Gastrocnemius medialis (tissue), 4 donors: ENCODE measurements at regions not wholly inside any gene's neighbourhood (a gene's known extent, or its start where the extent isn't known, plus 50 kb on each side); places are given as distances from the start of the nearest gene placed in this dataset.
"Not testable (repeated sequence)": the region's sequence is repeated elsewhere in the genome, so short reads cannot be mapped to it uniquely, and the experiment has no call there.

ENCODE experiments used
- ATAC-seq, 2 donors: fragments of 150-250 bp; one replicate each; pipeline ENCODE4 v1.9.1; 2016
- DNase-seq, 2 donors: peaks; one replicate each; pipeline ENCODE4 v3.0.0-alpha.2; 2019
- H3K27ac ChIP-seq, 4 donors: fragments of 200-600 bp; sonication (generic); 1 replicate in 1 of 4; 2 replicates in 3 of 4; pipeline ENCODE4 v1.5.1; 2016 to 2018; ENCODE audit warnings: mild to moderate bottlenecking in 2 of 4, moderate library complexity in 1 of 4
- H3K27me3 ChIP-seq, 3 donors: fragments of 200-600 bp; sonication (generic) in 2 of 3; 1 replicate in 1 of 3; 2 replicates in 2 of 3; pipeline versions ENCODE4 v1.5.1 to v1.6.0; 2016 to 2019; ENCODE audit warnings: mild to moderate bottlenecking in 1 of 3, moderate library complexity in 1 of 3
- H3K36me3 ChIP-seq, 2 donors: fragments of 200-600 bp; sonication (generic) in 1 of 2; one replicate each; pipeline ENCODE4 v1.5.1; 2017 to 2018
- H3K4me1 ChIP-seq, 2 donors: fragments of 200-600 bp; sonication (generic) in 1 of 2; one replicate each; pipeline ENCODE4 v1.5.1; 2016 to 2017; ENCODE audit warnings: mild to moderate bottlenecking in 2 of 2
- H3K4me3 ChIP-seq, 4 donors: fragments of 200-600 bp; sonication (generic) in 3 of 4; 1 replicate in 1 of 4; 2 replicates in 3 of 4; pipeline ENCODE4 v1.5.1; 2016 to 2019; ENCODE audit warnings: mild to moderate bottlenecking in 2 of 4
- H3K9me3 ChIP-seq, 3 donors: fragments of 200-600 bp; sonication (generic) in 2 of 3; 1 replicate in 1 of 3; 2 replicates in 2 of 3; pipeline ENCODE4 v1.5.1; 2016 to 2019
- CTCF ChIP-seq, 5 experiments: fragments of 450-650 bp in 3 of 5; fragments of 200-600 bp in 2 of 5; sonication (generic) in 2 of 5; IDR thresholded peaks in 4 of 5; conservative IDR thresholded peaks in 1 of 5; 1 replicate in 4 of 5; 2 replicates in 1 of 5; pipeline ENCODE4 v1.5.1; 2016 to 2019; ENCODE audit warnings: antibody characterized with exemption in 5 of 5, mild to moderate bottlenecking in 3 of 5, moderate library complexity in 3 of 5
- POLR2A ChIP-seq, 2 donors: fragments of 450-650 bp; IDR thresholded peaks; one replicate each; pipeline ENCODE4 v1.6.1; 2017; ENCODE audit warnings: antibody characterized with exemption in 2 of 2, mild to moderate bottlenecking in 2 of 2, moderate library complexity in 2 of 2
- in situ Hi-C, 4 donors: fragments of 200-750 bp; cut with MboI; loops; one replicate each; pipeline versions ENCODE4 v1.15.0 to v1.8.0; 2017; ENCODE audit warnings: low sequenced_read_pairs in 4 of 4
- intact Hi-C: fragments of 100-400 bp; cut with DNase I; formaldehyde crosslinking; loops from one replicate; pipeline ENCODE4 v1.15.1; 2023; ENCODE audit warnings: low total_unique reads

- H3K27ac ChIP-seq, result no peak overlapping the region
- no peaks in the 10 kb centered on the region for H3K4me1 ChIP-seq
- H3K4me3 ChIP-seq, result no peak overlapping the region
- no peak for ATAC-seq
- H3K36me3 ChIP-seq, result no peaks in the 10 kb centered on the region
- no peaks in the 10 kb centered on the region for H3K27me3 ChIP-seq
- no peak for DNase-seq
- no peaks in the 10 kb centered on the region for H3K9me3 ChIP-seq
- TF ChIP-seq CTCF (IDR thresholded peaks at IDR 0.05 in 4 of 5, conservative IDR thresholded peaks at IDR 0.05 in 1 of 5) (no peak), POLR2A (IDR thresholded peaks at IDR 0.05) (no peak)
- in situ Hi-C loops (no loop called here), intact Hi-C loops (no loop called here)
Observed at GRCh38 chr6:27038498-27038897, 209.0 kb upstream of the PRSS16 start.

DNA sequence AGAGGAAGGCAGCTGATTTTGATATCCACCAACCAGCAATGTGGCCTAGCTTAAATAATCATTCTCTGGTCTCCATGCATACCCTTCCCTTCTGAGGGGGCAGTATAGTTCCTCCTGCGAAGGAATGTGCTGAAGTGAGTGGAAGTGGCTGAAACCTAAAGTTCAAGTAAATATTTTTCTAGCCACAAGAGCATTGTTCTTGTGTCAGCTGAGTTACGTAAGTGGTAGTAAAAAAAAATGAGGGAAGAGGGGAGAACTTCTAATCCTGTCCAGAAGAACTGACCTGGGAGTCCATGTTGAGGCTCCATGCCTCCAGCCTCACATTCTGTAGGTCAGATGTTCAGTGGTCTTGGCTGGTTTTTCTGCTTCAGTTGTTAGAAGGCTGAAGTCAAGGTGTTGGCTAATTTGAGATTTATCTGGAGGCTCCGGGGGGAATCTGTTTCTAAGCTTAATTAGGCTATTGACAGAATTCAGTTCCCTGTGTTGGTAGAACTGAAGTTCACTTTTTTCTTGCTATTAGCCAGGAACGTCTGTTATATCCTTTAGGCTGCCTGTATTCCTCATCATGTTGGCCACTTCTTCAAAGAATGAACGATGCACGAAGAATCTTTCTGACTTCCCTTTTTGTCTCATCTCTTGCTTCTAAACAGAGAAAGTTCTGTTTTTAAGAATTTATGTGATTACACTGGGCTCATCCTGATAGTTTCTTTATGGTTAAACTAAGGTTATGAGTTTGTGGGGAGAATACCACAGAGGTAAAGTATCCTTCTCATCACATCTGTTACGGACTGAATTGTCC is 207.1 kb upstream of the PRSS16 start:
- H3K9me3 ChIP-seq, result no peaks in the 10 kb centered on the region
- TF ChIP-seq CTCF (IDR thresholded peaks at IDR 0.05 in 4 of 5, conservative IDR thresholded peaks at IDR 0.05 in 1 of 5) (no peak), POLR2A (IDR thresholded peaks at IDR 0.05) (no peak)
- no peak for ATAC-seq
- intact Hi-C loops, result no loop called here
- DNase-seq, result no peak
- H3K4me1 ChIP-seq, result no peaks in the 10 kb centered on the region
- in situ Hi-C loops, result no loop called here
- no peak overlapping the region for H3K27ac ChIP-seq
- no peak overlapping the region for H3K4me3 ChIP-seq
- no peaks in the 10 kb centered on the region for H3K27me3 ChIP-seq
- H3K36me3 ChIP-seq, result no peaks in the 10 kb centered on the region

- in situ Hi-C loops, result no loop called here
Observed at GRCh38 chr6:27043244-27043643, 204.3 kb upstream of the PRSS16 start.

GRCh38 chr6:27045131-27045530 is 202.4 kb upstream of the PRSS16 start:
- ATAC-seq, H3K4me1 ChIP-seq, H3K9me3 ChIP-seq, H3K27ac ChIP-seq, DNase-seq, in situ Hi-C loops, H3K27me3 ChIP-seq, H3K4me3 ChIP-seq, intact Hi-C loops, H3K36me3 ChIP-seq: not testable (repeated sequence)

More at GRCh38 chr6:27043244-27043643, 204.3 kb upstream of the PRSS16 start:
- intact Hi-C loops, result no loop called here
- no peak overlapping the region for H3K27ac ChIP-seq
- H3K4me1 ChIP-seq, result no peaks in the 10 kb centered on the region
- H3K36me3 ChIP-seq, result no peaks in the 10 kb centered on the region
- ATAC-seq, result no peak
- no peaks in the 10 kb centered on the region for H3K9me3 ChIP-seq
- no peak overlapping the region for H3K4me3 ChIP-seq
- no peak for DNase-seq
- H3K27me3 ChIP-seq, result no peaks in the 10 kb centered on the region
- no peak for TF ChIP-seq CTCF (IDR thresholded peaks at IDR 0.05 in 4 of 5, conservative IDR thresholded peaks at IDR 0.05 in 1 of 5)
- TF ChIP-seq POLR2A (IDR thresholded peaks at IDR 0.05), result no peak

DNA sequence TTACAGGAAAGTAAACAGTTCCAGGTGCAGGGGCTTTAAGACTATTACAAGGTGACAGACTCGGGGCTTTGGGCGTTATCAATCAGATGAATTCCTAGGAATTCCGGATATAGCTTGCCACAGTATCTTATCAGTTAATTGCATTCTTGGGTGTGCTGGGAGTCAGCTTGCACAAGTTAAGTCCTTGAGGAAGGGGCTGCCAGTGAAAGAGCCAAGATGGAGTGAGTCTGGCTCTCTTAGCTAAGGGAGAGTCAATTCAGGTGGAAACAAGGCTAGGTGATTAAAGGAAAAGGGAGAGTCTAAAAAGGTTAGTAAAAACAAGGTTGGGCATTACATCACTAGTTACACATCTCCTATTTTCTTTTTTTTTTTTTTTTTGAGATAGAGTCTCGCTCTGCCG is 199.8 kb upstream of the PRSS16 start:
- ATAC-seq, in situ Hi-C loops, H3K27me3 ChIP-seq, H3K4me3 ChIP-seq, DNase-seq, intact Hi-C loops, H3K9me3 ChIP-seq, H3K36me3 ChIP-seq, H3K4me1 ChIP-seq, H3K27ac ChIP-seq: not testable (repeated sequence)
